Ammon's horn (tissue), 1 donor: ENCODE measurements at regions not wholly inside any gene's neighbourhood (a gene's known extent, or its start where the extent isn't known, plus 50 kb on each side); places are given as distances from the start of the nearest gene placed in this dataset.

Experiments used
- DNase-seq: peaks from one replicate; pipeline ENCODE4 v3.0.0-alpha.2; 2016; ENCODE audit warnings: low spot score

DNA sequence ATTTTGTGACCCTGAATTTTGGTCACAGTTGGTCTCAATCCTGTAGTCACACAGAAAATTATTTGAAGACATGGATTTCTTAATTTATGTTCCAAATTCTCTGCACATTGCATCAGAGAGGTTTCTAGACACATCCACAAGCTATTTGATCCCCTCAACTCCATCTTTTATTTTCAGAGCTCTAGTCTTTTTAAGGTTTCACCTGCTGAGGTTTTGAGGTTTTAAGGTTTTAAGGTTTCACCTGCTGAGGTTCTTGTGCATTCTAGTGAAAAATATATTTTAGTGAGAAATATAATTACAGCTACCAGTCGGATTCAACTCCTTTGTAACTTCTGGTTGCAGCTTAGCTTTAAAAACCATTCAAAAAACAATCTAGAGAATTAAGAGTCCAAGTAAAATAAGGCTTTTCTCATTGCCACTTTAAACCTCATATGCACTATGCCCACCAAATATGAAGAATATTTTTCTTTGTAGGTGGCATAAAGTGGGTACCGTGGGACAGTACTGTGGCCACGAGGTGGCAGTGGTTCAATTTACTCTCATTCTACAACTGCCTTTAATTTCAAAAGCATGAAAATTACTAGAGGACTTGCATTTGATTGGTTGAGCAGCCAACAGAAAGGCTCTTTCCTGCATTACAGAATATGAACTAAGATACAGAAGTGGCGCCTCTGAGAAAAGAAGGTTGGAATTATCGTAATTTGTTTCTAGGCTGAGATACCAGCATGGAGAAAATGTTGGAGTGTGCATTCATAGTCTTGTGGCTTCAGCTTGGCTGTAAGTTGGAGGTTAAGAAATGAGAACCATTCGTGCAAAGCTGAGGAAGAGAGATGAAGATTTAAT, 366.5 kb upstream of the OR4E1 start:
- DNase-seq: peak; percentile 17

DNA sequence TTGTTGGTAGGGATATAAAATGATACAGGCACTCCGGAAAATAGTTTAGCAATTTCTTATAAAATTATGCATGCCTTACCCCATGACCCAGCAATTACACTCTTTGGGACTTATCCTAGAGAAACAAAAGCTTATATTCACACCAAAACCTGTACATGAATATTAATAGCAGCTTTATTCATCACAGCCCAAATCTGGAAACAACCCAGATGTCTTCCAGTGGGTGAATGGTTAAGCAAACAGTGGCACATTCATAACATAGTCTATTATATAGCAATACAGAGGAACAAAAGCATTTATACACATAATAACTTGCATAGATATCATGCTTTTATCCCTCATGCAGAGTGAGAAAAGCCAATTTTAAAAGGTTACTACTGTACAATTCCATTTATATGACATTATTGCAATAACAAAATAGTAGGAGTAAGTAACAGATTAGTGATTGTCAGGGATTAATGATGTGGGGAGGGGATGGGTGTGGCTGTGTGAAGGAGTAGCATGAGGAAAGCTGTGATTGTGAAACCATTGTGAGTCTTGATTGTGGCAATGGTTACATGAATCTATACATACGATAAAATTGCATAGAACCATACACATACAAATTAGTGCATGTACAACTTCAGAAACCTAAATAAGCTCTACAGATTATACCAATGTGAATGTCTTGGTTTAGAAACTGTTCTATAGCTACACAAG, 363.1 kb upstream of the OR4E1 start:
- DNase-seq: no peak

GRCh38 chr14:22026527-22026926, 352.9 kb upstream of the OR4E1 start:
- no peak for DNase-seq

GRCh38 chr14:22025879-22026278, 352.3 kb upstream of the OR4E1 start:
- no peak for DNase-seq

DNA sequence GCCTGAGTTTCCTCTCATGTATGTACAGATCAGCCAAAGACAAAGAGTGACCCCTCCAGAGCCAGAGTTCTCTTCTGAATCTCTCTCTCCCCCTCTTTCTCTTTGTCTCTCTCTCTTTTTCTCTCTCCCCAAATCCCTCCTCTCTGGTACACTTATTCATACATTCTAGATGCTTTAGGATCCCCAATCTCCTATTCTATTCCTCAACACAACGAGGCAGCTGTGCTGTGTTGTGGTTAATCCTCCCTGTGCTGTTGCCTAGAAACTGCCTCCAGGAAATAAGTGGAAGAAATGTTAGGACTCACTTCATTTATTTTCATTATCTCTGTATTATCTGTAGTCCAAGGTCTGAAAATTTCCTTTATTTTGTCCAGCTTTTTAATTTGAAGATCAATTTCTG, 350.5 kb upstream of the OR4E1 start:
- no peak for DNase-seq

- DNase-seq: no peak
These were observed 345.3 kb upstream of the OR4E1 start for GRCh38 chr14:22018890-22019289.

- no peak for DNase-seq
These were observed 338.8 kb upstream of the OR4E1 start for GRCh38 chr14:22012452-22012851.

DNA sequence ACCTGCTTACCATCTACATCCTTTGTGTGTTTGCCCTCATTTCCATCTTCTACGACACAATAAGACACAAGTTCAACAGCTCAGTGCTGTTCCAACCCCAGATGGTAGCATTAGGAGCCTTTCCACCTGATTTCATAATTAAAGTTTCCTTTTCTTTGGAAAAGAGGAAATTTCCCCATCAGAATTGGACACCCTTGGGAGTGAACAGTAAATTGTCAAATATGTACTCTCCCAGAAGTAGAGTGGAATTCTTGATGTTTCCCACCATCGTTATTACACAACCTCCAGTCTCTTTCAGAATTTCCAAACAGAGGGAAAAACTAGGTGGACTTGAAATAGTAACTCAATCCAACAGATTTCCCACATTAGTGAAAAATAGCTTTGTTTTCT, 337.6 kb upstream of the OR4E1 start:
- DNase-seq: no peak

- no peak for DNase-seq
These were observed 337.1 kb upstream of the OR4E1 start for GRCh38 chr14:22010545-22011252.

GRCh38 chr14:22008766-22009165, 335.1 kb upstream of the OR4E1 start:
- no peak for DNase-seq

- no peak for DNase-seq
These were observed 334.3 kb upstream of the OR4E1 start for GRCh38 chr14:22007784-22008412.

DNA sequence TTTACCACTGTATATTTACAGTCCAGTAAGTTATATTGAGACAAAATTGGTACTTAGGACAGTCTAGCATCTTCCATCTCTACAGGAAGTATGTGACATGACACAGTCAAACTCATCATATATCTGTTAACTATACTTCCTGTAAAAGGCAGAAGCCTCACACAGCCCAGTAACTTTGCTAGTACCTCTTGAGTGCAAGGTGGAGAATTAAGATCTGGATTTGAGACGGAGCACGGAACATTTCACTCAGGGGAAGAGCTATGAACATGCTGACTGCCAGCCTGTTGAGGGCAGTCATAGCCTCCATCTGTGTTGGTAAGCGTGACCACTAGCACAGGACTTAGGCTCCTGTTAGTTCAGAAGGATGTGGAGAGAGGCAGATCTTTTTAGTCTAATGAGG, 333.7 kb upstream of the OR4E1 start:
- no peak for DNase-seq

DNA sequence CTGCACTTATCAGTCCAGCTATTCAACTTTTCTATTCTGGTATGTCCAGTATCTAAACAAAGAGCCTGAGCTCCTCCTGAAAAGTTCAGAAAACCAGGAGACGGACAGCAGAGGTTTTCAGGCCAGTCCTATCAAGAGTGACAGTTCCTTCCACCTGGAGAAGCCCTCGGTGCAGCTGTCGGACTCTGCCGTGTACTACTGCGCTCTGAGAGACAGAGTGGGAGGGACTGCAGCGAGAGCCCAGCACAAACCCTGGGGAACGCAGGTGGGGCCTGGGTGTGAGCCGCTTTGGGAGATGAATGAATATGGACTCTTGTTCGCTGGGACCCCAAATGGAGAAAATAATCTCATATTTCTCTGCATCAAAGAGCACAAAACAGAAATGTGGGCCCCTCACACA, 329.8 kb upstream of the OR4E1 start:
- no peak for DNase-seq

- DNase-seq: no peak
These were observed 329.3 kb upstream of the OR4E1 start for GRCh38 chr14:22002860-22003284.

DNA sequence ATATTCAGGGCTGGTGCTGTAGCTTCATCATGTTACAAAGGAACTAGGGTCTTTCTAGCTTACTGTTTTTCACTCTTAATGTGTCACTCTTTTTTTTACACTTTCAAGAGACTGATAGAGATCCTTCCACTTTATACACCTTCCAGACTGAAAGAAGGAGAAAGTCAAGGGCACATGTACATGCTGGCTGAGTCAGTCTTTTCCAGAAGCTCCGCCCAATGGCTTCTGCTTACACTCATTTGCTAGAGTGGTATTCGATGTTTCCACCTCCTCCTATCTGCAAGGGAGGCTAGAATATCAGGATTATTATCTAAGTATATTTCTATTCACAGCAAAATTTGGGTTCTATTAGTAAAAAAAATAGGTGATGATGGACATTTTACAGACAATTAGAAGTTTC, 325.8 kb upstream of the OR4E1 start:
- DNase-seq: no peak

- no peak for DNase-seq
These were observed 323.7 kb upstream of the OR4E1 start for GRCh38 chr14:21997300-21997699.

DNA sequence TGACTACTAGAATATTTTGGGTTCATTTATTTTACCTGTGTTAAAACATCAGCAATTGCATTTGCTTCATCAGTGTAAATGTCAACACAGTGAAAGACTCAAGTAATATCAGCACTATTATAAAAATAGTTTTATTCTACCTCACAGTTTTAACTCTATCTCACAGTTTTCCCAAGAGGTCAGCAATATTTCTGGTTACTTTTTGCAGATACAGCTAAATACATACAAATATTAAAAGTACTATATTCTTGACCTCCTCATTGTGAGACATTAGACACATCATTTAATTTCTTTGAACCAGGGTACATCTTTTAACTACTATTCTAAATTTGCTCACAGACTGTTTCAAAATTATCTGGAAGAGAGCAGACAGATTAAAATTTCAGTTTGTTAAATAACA, 321.7 kb upstream of the OR4E1 start:
- no peak for DNase-seq

GRCh38 chr14:21993837-21994236, 320.2 kb upstream of the OR4E1 start:
- no peak for DNase-seq

GRCh38 chr14:21993070-21993469, 319.5 kb upstream of the OR4E1 start:
- no peak for DNase-seq

- DNase-seq: no peak
These were observed 317.5 kb upstream of the OR4E1 start for GRCh38 chr14:21991130-21991529.

DNA sequence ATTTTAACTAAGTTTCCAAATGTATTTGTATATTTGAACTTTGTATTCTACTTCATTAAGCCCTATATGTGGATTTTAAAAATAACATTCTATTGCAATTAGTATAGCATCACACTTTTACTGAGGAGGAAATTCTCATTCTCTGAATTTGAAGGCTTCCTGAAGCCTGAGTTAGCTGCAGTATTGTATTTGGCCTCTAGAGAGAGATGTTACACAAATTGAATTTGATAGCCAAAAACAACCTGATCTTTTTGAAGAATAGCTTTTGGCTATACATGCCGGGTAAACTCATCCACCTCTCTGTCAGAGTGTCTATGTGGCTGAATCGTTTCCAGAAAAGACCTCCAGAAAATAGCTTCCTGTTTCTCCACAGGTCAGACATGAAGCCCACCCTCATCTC, 316.5 kb upstream of the OR4E1 start:
- DNase-seq: no peak

GRCh38 chr14:21989090-21989489, 315.5 kb upstream of the OR4E1 start:
- no peak for DNase-seq

- no peak for DNase-seq
These were observed 314.8 kb upstream of the OR4E1 start for GRCh38 chr14:21988413-21988812.
